ENCODE measurements at regions not wholly inside any gene's neighbourhood (a gene's known extent, or its start where the extent isn't known, plus 50 kb on each side); places are given as distances from the start of the nearest gene placed in this dataset.

GRCh38 chr7:10571759-10572158, 401.9 kb upstream of the PHF14 start:
- Histone ChIP-seq H3K4me1 (ENCODE audit: control insufficient read depth in 1 of 2, insufficient read depth in 2 of 2, low read length in 2 of 2) (no peaks in the 10 kb centered on the region), H3K9me2 (ENCODE audit: insufficient read depth) (no peaks in the 10 kb centered on the region), H3K27ac (ENCODE audit: low read depth, low read length) (no peak overlapping the region), H3K4me3 (replicated peaks in 1 of 2; ENCODE audit: low read depth in 1 of 2, low read length in 2 of 2) (no peak overlapping the region), H3K36me3 (ENCODE audit: control insufficient read depth in 1 of 2, insufficient read depth in 2 of 2, low read length in 2 of 2) (no peaks in the 10 kb centered on the region), H3K4me2 (ENCODE audit: low read length) (no peak overlapping the region), H3K9me3 (ENCODE audit: control insufficient read depth in 1 of 2, insufficient read depth in 1 of 2, low read depth in 1 of 2, low read length in 2 of 2) (no peaks in the 10 kb centered on the region), H4K20me1 (ENCODE audit: insufficient read depth) (no peaks in the 10 kb centered on the region), H3K79me2 (ENCODE audit: insufficient read depth, low read length) (no peaks in the 10 kb centered on the region), H3K9ac (ENCODE audit: low read length) (no peak overlapping the region), H3K27me3 (ENCODE audit: insufficient read depth, low read length) (no peaks in the 10 kb centered on the region), H2AFZ (ENCODE audit: low read depth, low read length, poor library complexity, severe bottlenecking) (no peak overlapping the region)
- ATAC-seq (no peak), DNase-seq (ENCODE audit: low read depth, low spot score) (no peak)
- POLR2A ChIA-PET: no interaction called here
- RAD21 ChIA-PET (ENCODE audit: low non-redundant PET in 1 of 2, low total read pairs in 2 of 2, uncharacterized antibody in 2 of 2, unreplicated experiment in 2 of 2): no interaction called here
- BruUV-seq (replicated peaks): no TSS peak
- TF ChIP-seq MAX (IDR thresholded peaks at IDR 0.05): no peak
- no peak for TF ChIP-seq FOSL1 (IDR thresholded peaks at IDR 0.05; ENCODE audit: low read depth)
- no peak for TF ChIP-seq RAD21 (IDR thresholded peaks at IDR 0.05; ENCODE audit: low read depth)
- TF ChIP-seq TCF7L2 (IDR thresholded peaks at IDR 0.05; ENCODE audit: borderline replicate concordance, extremely low read depth, insufficient read depth, insufficient read length): no peak
- TF ChIP-seq POLR2AphosphoS5 (IDR thresholded peaks at IDR 0.05; ENCODE audit: low read depth, low read length): no peak
- TF ChIP-seq EZH2phosphoT487 (IDR thresholded peaks at IDR 0.05; ENCODE audit: borderline replicate concordance): no peak
- no peak for TF ChIP-seq ELF1 (IDR thresholded peaks at IDR 0.05; ENCODE audit: borderline replicate concordance, low read depth)
- TF ChIP-seq SP1 (IDR thresholded peaks at IDR 0.05; ENCODE audit: low read depth): no peak
- TF ChIP-seq ATF3 (IDR thresholded peaks at IDR 0.05): no peak
- TF ChIP-seq YY1 (IDR thresholded peaks at IDR 0.05; ENCODE audit: extremely low read depth, insufficient replicate concordance, low read depth, low read length): no peak
- TF ChIP-seq ZFX (IDR thresholded peaks at IDR 0.05): no peak
- TF ChIP-seq ZBTB33 (IDR thresholded peaks at IDR 0.05; ENCODE audit: extremely low read depth, insufficient replicate concordance, low read length): no peak
- no peak for TF ChIP-seq EGR1 (IDR thresholded peaks at IDR 0.05; ENCODE audit: low read depth)
- intact Hi-C loops (cut with micrococcal nuclease): no loop called here
- CTCF ChIA-PET: no interaction called here
